ENCODE measurements at regions not wholly inside any gene's neighbourhood (a gene's known extent, or its start where the extent isn't known, plus 50 kb on each side); places are given as distances from the start of the nearest gene placed in this dataset.
A peak's percentile ranks its signal among the peaks of the same experiment; 100 is the strongest.

- H3K4me3 ChIP-seq (ENCODE audit: low read length) = peak overlapping the region; percentile 14
- TF ChIP-seq CTCF (conservative IDR thresholded peaks at IDR 0.05; ENCODE audit: low read depth, low read length) = no peak
- no peak for DNase-seq (ENCODE audit: low read depth)
Observed at GRCh38 chrX:39688219-39688575, 409.6 kb downstream of the BCOR start.

GRCh38 chrX:39688576-39689375 lies 409.0 kb downstream of the BCOR start:
- TF ChIP-seq CTCF (conservative IDR thresholded peaks at IDR 0.05; ENCODE audit: low read depth, low read length) = no peak
- DNase-seq (ENCODE audit: low read depth) = no peak
- H3K4me3 ChIP-seq (ENCODE audit: low read length) = peak overlapping the region; percentile 39

GRCh38 chrX:39689376-39690104 lies 408.2 kb downstream of the BCOR start:
- DNase-seq (ENCODE audit: low read depth) = no peak
- no peak for TF ChIP-seq CTCF (conservative IDR thresholded peaks at IDR 0.05; ENCODE audit: low read depth, low read length)
- peak overlapping the region; percentile 39 for H3K4me3 ChIP-seq (ENCODE audit: low read length)

DNA sequence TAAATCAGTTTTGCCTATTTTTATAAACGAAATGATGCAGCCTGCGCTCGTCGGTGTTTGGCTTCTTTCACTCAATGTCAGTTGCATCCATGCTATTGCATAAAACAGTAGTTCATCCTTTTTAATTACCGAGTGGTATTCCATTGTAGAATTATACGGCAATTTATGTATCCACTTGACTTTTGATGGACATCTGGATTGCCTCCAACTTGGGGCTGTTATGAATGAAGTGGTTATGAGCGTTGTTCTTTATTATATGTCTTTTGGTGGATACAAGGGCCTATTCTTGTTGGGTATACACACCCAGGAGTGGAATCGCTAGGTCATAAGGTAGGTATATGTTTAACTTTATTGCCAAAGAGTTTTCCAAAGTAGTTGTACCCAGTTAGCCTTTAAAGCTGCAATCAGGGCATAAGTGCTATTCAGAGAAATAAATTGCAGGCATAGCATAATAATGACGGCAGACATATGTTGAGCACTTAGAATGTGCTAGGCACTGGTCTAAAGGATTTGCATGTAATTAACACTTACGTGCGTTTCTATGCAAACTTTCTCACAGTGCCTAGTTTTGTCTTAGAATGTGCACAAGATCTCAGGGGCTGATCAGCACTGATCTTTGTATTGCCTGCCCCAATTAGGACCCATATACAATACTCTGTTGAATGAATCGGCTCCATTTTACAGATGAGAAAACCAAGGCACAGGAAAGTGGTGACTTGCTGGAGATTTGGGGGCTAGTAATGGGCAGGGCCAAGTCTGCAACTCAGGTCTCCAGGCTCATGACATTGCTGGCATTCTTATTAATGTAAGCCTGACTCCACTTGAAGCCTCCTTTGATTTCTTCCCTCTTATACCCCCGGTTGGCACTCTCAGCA lies 407.0 kb downstream of the BCOR start:
- no peak for TF ChIP-seq CTCF (conservative IDR thresholded peaks at IDR 0.05; ENCODE audit: low read depth, low read length)
- DNase-seq (ENCODE audit: low read depth) = no peak
- no peak overlapping the region for H3K4me3 ChIP-seq (ENCODE audit: low read length)

DNA sequence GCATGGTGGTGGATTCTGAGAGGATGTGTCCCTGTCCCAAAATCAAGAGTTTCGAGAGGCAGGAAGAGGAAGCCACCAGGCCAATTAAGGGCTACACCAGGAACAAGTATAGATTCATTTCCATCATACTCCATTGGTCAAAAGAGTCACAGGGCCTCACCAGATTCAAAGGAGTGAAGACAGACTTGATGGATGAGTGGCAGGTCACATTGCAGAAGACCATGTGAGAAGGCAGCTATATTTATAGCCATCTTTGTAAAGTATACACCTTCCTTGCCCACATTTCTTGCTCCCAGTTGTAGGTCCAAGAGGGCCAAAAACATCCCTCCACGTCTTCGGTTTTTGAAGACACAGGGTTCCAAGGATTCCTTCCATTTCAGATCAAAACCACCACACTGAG lies 406.0 kb downstream of the BCOR start:
- no peak for TF ChIP-seq CTCF (conservative IDR thresholded peaks at IDR 0.05; ENCODE audit: low read depth, low read length)
- no peak for DNase-seq (ENCODE audit: low read depth)

DNA sequence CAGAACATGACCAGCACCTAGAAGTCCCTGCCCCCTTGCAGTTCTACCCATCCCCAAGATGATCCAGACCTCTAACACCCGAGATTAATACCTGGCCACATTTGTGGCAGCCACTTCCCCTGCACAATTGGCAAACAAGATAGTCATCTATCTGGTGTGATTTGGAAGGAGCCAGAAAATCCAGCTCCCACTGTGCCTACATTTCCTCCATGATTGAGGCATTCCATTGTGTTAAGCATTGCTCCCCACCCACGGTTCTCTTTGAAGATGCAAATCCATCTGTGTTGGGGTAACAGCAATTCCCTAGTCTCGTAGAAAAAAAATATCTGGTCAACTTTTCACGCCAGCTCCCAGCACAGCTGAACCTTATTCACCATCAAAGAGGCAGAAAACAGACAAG lies 405.0 kb downstream of the BCOR start:
- TF ChIP-seq CTCF (conservative IDR thresholded peaks at IDR 0.05; ENCODE audit: low read depth, low read length) = no peak
- no peak for DNase-seq (ENCODE audit: low read depth)
- no peak overlapping the region for H3K4me3 ChIP-seq (ENCODE audit: low read length)

More for the DNA sequence above, 406.0 kb downstream of the BCOR start:
- H3K4me3 ChIP-seq (ENCODE audit: low read length) = no peak overlapping the region
